ENCODE measurements at regions not wholly inside any gene's neighbourhood (a gene's known extent, or its start where the extent isn't known, plus 50 kb on each side); places are given as distances from the start of the nearest gene placed in this dataset.
A peak's percentile ranks its signal among the peaks of the same experiment; 100 is the strongest.
"Not testable (repeated sequence)": the region's sequence is repeated elsewhere in the genome, so short reads cannot be mapped to it uniquely, and the experiment has no call there.

DNA sequence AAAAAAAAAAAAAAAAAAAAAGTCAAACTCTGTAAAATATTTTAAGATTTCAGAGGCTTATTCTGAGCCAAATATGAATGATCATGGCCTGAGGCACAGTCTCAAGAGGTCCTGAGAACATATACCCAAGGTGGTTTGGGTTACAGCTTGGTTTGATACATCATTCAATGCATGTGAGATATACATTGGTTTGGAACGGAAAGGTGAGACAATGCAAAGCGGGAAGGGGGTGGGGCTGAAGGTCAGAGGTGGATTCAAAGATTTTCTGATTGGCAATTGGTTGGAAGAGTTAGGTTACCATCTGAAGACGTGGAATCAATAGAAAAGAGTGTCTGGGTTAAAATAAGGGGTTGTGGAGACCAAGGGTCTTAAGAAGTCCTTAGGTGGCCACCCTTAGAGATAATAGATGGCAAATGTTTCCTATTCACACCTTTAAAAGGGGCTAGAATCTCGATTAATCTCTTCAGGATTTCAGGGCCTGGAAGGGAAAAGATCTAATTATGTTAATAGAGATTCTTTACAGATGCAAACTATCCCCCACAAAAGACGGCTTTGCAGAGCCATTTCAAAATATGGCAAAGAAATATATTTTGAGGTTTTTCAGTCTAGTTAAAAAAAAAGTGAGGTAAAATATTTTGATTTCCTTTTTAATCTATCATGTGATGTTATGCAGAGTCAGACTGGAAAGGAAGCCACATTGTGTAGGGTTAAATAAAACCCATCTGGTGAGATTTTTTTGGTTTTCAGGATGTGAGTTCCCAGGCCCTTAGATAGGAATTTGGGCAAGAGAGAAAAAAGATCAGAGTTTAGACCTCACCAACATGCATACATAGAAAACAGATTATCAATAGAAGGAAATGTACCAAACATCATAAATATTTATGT, 173.8 kb upstream of the CNOT2 start:
- peak; percentile 42 to 52 for DNase-seq (ENCODE audit: low read depth in 2 of 2)

DNA sequence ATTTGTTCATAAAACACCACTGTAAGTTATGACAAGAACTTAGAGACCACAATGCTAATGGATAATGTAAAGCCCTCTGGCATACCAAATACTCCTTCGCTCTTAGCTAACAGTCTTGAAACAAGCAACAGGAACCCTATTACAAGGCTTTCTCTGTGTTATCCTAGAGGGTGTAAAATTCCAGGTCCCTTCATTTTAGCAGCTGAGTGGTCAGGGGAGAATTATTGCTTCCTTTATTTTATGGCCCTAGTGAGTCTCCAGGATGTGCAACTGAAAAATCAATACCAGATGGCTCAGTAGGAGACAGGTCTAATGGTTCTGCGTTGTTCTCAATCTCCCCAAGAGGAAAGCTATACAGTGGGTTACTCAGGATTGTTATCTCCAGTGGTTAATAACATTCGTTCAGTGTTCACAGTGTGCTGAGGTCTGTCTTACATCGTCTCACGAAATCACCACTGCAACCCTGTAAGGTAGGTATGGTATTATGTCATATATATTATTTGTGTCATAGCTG, 172.7 kb upstream of the CNOT2 start:
- peak; percentile 98 to 99 for DNase-seq (ENCODE audit: low read depth in 2 of 2)

DNA sequence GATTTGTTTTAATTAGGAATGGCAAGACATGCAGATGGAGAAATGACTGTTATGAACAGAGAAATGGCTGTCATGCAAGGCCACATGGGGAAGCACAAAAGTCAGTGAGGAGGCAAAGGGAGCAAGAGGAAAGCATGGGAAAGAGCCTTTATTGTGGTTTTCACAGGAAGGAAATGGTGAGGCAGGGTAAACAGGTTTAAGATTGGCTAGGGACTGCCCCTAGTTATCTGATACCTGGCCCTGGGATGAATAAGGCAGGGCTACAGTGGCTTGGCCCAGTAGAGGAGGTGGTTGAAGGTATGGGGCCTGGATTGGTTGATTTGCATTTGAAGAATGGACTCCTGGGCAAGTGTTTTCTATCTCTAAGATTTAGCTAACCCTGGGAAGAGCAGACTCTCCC, 168.7 kb upstream of the CNOT2 start:
- DNase-seq (ENCODE audit: low read depth in 2 of 2): no peak

DNA sequence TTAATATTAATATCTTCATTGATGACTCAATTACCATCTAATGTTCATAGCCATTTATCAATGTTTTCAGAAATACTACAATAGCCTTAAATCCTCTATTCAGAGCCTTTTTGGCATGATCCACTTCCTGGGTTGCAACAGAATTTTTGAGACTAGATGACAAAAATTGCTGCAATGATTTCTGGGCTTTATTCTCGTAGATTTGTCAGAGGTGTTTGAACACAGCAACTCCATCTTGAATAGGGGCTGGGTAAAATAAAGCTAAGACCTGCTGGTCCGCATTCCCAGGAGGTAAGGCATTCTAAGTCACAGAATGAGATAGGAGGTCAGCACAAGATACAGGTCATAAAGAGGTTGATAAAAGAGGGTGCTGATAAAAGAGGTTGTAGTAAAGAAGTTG, 165.8 kb upstream of the CNOT2 start:
- no peak for DNase-seq (ENCODE audit: low read depth in 2 of 2)

DNA sequence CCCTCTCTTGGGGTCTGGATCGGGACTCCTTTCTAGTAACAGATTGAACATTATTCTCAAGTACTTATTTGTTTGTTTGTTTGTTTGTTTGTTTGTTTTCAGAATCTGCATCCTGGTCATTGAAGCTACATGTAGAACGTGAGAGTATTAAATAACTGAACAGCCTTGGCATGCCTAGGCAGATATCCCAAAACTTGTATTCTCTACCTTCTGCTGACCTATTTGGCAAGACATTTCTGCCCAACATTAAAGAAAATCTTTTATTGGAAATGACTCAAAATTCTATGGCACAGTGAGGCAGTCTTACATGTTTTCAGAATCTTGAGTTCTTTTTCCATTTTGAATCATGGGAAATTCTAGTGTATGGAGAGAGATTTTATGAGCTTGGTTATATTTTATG, 165.1 kb upstream of the CNOT2 start:
- no peak for DNase-seq (ENCODE audit: low read depth in 2 of 2)

DNA sequence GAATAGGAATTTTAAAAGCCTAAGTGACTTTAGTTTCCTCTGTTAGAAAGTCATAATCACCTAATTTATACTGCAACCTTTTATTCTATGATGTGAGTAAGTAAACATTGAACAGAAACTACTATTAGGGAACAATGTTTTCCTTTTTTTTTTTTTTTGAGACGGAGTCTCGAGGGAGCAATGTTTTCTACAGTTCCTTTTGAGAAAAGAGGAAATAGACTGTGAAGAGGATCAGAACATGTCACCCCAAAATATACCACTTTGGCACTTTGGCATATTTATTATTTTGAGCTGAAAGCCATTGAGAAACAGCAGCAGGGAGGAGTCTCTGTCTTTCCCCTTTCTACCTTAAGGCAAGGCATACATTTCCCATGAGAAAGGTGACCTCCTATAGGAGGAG, 162.7 kb upstream of the CNOT2 start:
- no peak for DNase-seq (ENCODE audit: low read depth in 2 of 2)

DNA sequence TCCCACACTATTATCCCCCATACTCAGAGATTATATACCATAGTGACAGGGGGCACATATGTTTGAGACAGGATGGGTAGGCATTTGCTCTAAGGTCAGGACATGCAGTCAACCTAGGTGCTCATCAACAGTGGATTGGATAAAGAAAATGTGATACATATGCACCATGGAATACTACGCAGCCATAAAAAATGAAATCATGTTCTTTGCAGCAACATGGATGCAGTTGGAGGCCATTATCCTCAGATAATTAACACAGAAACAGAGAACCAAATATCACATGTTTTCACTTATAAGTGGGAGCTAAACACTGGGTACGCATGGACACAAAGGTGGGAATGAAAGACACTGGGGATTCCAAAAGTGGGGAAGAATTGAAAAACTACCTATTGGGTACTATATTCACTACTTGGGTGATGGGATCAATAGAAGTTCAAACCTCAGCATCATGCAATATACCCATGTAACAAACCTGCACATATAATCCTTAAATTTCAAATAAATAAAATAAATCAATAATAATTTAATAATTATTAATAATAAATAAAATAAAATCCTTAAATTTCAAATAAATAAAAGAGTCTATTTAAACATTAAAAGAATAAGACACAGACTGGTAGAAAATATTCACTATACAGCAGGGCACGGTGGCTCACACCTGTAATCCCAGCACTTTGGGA, 160.1 kb upstream of the CNOT2 start:
- no peak for DNase-seq (ENCODE audit: low read depth in 2 of 2)

DNA sequence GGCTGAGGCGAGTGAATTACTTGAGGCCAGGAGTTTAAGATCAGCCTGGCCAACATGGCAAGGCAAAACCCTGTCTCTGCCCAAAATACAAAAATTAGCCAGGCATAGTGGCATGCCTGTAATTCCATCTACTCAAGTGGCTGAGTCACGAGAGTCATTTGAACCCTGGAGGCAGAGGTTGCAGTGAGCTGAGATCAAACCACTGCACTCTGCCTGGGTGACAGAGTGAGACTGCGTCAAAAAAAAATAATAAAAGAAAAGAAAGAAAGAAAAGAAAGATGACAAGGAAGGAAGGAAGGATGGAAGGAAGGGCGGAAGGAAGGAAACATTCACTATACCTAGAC, 159.6 kb upstream of the CNOT2 start:
- no peak for DNase-seq (ENCODE audit: low read depth in 2 of 2)

DNA sequence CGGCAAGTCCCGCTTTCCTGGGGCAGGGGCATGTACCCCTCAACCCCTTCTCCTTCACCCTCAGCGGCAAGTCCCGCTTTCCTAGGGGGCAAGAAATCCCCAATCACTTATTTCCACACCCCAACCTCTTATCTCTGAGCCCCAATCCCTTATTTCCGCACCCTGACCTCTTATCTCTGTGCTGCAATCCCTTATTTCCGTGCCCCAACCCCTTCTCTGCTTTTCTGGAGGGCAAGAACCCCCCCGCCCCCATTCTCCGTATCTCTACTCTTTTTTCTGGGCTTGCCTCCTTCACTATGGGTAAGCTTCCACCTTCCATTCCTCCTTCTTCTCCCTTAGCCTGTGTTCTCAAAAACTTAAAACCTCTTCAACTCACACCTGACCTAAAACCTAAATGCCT, 156.9 kb upstream of the CNOT2 start:
- not testable (repeated sequence) for DNase-seq (ENCODE audit: low read depth in 2 of 2)

DNA sequence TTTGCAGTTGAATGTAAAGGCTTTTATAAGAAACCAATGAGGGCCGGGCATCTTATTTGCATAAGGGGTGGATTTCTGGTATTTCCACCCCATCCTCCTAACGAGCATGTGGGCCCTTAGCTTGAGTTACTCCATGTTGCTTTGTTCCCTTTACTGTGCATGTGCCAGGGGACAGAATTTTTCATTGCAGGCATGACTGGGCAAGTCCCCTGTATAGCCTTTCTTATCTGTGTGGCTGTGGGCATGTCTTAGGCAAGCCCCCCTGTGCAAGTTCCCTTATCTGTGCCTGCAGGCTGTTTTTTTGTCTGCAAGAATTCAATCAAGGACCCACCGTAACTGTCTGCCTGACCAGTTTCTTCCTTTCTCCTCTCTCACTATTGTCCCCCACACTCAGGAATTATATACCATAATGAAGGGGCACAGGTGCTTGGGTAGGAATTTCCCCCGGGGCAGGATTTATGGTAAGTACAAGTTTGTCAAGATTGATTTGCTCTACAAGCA, 152.2 kb upstream of the CNOT2 start:
- no peak for DNase-seq (ENCODE audit: low read depth in 2 of 2)

DNA sequence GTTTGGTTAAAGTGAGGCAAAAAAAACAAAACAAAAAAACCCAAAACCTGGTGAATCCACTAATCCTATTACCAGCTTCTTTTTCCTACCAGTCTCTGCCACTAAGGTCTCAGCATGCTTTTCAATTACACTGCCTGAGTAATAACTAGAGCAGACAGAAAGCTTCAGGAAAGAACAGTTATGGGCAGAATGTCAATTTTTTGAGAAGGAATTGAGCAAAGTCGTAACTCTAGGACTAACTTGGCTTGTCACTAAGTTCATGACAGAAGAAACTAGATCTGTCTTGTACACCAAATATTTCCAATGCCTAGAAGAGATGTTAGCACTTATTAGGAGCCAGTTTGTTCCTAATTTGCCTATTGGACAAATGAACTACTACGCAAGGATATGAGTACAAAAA, 148.8 kb upstream of the CNOT2 start:
- no peak for DNase-seq (ENCODE audit: low read depth in 2 of 2)

DNA sequence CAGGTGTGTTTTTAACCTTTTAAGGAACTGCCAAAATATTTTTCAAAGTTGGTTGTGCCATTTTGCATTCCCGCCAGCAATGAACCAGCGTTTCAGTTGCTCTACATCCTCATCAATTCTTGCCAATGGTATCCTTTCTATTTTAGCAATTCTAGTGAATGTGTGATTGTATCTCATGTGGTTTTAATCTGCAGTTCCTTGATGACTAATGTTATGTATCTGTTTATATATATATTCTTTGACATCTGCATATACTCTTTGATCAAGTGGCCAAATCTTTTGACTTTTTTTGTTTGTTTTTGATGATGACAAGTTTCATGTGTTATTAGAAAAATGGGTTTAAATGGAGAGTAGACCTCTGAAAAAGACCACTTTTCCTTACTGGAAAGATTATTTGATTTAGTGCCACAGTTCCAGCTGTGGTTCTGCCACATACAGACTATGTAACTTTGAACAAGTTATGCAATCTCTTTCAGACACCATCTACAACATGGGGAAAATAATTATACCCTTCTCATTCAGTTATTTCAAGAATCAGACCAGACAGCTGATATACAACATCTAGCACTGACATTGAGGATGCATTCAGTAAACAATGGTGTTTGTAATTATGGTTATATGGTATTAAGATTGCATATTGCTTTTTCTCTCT, 146.3 kb upstream of the CNOT2 start:
- DNase-seq (ENCODE audit: low read depth in 2 of 2): peak; percentile 14

DNA sequence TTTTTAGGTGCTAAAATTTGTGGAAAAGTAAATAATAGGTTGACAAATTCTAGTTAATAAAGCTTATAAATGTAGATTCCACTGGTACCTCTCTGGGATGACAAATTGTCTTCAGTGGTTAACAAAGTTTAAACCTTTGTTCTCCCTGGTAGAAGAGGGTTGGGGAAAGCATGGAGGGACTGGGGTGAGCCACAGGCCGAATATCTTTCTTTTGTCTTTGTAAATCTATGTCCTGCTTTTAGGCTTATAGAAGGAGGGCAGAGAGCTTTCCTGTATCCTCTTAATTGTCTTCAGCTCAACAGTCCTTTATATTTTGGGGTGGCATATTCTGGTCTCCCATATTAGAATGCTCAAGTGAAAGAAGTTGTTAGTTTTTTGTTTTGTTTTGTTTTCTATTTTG, 142.2 kb upstream of the CNOT2 start:
- DNase-seq (ENCODE audit: low read depth in 2 of 2): no peak

DNA sequence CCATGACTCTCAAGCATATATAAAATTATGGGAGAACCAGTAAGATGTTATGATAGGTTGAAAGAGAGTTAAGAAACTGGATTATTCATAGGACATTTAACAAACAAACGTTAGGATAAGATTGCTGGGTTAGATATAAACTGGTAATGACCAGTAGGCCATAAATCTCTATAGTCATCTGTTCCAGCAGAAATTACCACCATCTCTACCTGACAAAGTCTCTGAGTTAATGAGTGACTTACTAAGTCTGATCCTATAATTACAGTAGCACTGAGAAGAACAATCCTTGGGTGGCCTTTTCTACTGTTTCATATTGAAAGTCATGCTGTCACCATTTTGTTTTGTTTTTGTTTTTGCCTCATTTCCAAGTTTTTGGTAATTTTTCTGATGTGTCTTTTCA, 136.9 kb upstream of the CNOT2 start:
- DNase-seq (ENCODE audit: low read depth in 2 of 2): no peak

DNA sequence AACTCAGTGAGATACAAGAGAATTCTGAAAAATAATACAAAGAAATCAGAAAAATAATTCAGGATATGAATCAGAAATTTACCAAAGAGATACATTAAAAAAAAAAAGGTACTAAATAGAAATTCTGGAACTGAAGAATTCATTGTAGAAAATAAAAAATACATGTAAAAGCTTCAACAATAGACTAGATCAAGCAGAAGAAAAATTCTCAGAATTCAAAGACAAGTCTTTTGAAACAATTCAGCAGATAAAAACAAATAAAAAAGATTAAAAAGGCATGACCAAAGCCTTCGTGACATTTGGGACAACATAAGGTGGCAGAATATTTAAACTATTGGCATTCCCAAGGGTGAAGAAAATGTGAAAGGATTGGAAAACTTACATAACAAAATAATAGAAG, 133.1 kb upstream of the CNOT2 start:
- DNase-seq (ENCODE audit: low read depth in 2 of 2): no peak

DNA sequence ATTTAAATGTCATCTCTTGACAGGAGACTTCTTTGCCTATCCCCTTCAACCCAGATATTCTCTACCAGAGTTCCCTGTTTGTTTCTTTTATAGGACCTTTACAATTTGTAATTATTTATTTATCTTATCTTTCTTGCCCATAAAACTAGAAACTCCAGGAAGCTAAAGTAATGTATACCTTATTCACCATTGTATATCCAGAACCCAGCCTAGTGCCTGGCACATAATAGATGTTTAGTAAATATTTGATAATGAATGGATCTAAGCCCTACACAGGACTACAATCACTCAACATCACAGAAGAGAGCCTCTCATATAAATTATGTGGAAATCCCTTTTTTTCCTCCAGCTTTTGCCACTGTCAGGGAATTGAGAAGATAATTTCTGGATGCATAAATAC, 125.6 kb upstream of the CNOT2 start:
- DNase-seq (ENCODE audit: low read depth in 2 of 2): no peak

DNA sequence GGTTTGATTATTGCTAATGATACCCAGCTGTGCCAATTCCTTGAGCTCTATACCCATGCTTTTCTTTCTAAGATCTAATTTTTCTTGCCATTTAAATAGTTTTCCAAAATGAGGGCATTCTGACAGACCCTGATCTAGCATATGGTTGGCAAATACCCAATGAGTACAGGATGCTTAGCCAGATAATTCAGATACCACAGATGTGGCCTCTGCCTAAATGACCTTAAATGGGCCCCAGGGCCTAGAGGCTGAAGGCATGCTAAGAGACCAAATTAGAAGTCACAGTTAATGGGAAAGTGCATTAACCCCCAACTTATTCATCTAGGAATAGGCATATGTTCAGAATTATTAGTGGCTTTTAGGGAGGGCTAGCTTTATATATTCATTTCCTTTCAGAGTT, 122.3 kb upstream of the CNOT2 start:
- DNase-seq (ENCODE audit: low read depth in 2 of 2): no peak

DNA sequence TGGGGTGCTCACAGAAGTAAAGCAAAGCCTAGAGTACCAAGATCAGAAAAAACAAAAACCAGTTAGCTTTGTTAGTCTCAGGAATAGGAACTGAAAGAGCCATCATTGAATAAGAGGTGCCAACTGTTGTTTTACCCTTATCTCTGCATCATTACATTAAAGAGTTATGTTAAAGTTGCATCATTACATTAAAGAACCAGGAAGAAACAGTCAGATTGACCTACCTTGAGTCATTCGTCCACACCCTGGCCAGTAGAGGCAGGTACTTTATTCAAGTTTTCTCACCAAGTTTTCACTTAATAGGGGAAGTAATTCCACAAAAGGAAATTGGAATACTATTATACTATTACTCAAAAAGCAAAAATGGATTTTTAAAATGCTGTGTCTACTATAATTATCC, 121.7 kb upstream of the CNOT2 start:
- no peak for DNase-seq (ENCODE audit: low read depth in 2 of 2)

DNA sequence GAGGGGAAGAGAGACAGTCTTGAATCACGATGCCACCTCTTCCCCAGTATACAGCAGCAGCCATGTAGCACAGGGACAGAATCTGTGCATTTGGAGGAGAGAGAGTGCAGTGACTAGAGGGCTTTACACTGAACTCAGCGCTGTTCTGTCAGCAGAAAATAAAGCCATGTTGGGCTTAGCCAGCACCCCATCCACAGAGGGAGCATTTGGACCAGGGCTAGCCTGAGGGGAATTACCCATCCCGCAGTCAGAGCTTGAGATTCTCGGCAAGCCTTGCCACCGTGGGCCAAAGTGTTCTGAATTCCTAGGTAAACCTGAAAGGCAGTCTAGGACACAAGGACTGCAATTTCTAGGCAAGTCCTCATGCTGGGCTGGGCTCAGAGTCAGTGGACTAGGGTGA, 120.4 kb upstream of the CNOT2 start:
- no peak for DNase-seq (ENCODE audit: low read depth in 2 of 2)

DNA sequence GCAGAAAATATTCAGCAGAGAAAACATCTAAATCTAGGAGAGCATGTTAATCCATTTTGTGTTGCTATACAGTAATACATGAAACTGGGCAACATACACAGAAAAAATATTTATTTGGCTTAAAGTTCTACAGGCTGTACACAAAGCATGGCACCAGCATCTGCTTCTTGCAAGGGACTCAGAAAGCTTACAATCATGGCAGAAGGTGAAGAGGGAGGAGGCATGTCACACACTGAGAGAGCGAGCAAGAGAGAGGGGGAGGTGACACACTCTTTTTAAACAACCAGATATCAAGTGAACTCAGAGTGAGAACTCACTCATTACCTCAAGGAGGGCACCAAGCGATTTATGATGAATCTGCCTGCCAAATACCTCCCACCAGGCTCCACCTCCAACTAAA, 94.2 kb upstream of the CNOT2 start:
- no peak for DNase-seq (ENCODE audit: low read depth in 2 of 2)

DNA sequence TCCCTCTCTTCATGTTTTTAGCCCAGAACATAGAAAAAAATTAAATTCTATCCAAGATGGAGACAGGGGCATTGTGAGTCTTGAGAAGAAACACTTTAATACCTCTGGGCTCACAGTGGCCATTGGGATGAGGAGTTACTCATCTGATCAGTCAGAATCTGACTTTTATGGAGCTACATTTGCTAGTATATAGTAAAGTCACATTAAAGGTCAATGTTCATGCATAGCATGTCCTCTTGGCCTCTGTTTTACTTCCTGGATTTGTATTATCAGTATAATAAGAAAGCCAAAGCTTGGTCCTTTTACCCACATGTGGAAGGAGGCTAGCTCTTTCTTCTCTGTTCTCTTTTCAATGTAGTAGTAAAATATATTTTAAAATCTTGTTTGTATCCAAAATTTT, 93.6 kb upstream of the CNOT2 start:
- DNase-seq (ENCODE audit: low read depth in 2 of 2): no peak

DNA sequence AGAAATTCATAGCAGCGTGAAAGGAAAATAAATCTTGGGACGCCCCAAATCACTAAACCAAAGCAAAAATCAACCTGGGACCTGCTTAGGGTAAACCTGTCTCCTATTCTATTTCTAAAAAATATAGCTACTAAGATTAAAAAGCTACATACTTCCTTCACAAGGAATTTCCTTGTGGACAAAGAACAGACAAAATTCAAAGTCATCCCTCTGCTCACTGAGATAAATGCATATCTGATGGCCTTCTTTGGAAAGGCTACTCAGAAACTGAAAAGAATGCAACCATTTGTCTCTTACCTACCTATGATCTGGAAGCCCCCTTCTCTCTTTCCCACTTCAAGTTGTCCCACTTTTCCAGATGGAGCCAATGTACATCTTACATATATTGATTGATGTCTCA, 93.0 kb upstream of the CNOT2 start:
- DNase-seq (ENCODE audit: low read depth in 2 of 2): no peak

DNA sequence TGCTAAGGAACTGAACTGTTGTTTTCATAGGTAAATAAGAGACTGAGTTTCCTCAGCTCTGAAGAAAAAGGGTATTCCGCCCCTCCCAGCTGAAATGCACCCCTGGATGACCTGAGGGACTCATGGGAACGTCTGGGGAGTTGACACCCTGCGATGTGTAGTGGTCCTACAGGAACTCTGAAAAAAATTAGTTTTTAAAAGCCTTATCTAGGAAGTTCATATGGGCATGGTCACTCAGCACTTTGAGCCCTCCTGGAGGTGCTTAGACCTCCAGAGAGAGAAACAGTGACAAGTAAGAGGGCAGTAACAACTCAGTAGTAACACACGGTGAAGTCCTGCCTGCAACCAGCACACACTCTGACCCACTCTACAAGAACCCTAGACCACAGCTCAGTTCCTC, 91.2 kb upstream of the CNOT2 start:
- no peak for DNase-seq (ENCODE audit: low read depth in 2 of 2)
